ENCODE measurements at regions not wholly inside any gene's neighbourhood (a gene's known extent, or its start where the extent isn't known, plus 50 kb on each side); places are given as distances from the start of the nearest gene placed in this dataset.

GRCh38 chr12:91633734-91634357 is 451.2 kb upstream of the DCN start:
- no peak for TF ChIP-seq CTCF (IDR thresholded peaks at IDR 0.05)
- no peak for TF ChIP-seq POLR2AphosphoS5 (IDR thresholded peaks at IDR 0.05)
